22Rv1 (cell line): ENCODE measurements at regions not wholly inside any gene's neighbourhood (a gene's known extent, or its start where the extent isn't known, plus 50 kb on each side); places are given as distances from the start of the nearest gene placed in this dataset.
"Not testable (repeated sequence)": the region's sequence is repeated elsewhere in the genome, so short reads cannot be mapped to it uniquely, and the experiment has no call there.

ENCODE experiments used
- H3K27ac ChIP-seq: fragments of 450-650 bp; 2 replicates; pipeline ENCODE4 v1.5.1; 2017
- ZFX ChIP-seq: fragments of 450-650 bp; IDR thresholded peaks from 2 replicates; pipeline ENCODE4 v1.6.1; 2017; ENCODE audit warnings: antibody characterized with exemption, borderline replicate concordance
- TF ChIP-seq, protein P1 (sequence below): fragments of 450-650 bp; IDR thresholded peaks from 2 replicates; pipeline ENCODE4 v1.5.1; 2017; ENCODE audit warnings: mild to moderate bottlenecking

DNA sequence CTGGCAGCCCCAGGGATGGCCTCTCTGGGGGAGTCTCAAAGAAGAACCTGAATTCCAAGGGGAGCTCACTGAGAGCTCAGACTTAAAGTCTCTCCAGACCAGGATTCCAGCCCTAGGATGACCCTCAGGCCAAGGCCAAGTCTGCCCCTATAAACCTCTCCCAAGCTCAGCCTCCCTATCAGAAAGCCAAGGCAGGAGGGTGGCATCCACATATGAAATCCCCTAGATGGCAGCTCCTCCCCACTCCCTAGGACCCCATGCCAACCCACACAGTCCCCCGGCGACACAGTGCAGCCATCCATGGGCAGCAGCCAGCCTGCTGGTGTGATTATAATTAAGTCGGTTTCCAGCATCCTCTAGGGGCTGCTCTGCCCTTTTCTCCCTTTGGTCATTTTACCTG, 269.9 kb downstream of the CDK5RAP2 start:
- H3K27ac ChIP-seq = no peak overlapping the region
- TF ChIP-seq, protein P1, sequence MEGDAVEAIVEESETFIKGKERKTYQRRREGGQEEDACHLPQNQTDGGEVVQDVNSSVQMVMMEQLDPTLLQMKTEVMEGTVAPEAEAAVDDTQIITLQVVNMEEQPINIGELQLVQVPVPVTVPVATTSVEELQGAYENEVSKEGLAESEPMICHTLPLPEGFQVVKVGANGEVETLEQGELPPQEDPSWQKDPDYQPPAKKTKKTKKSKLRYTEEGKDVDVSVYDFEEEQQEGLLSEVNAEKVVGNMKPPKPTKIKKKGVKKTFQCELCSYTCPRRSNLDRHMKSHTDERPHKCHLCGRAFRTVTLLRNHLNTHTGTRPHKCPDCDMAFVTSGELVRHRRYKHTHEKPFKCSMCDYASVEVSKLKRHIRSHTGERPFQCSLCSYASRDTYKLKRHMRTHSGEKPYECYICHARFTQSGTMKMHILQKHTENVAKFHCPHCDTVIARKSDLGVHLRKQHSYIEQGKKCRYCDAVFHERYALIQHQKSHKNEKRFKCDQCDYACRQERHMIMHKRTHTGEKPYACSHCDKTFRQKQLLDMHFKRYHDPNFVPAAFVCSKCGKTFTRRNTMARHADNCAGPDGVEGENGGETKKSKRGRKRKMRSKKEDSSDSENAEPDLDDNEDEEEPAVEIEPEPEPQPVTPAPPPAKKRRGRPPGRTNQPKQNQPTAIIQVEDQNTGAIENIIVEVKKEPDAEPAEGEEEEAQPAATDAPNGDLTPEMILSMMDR = no peak
- TF ChIP-seq ZFX = no peak

DNA sequence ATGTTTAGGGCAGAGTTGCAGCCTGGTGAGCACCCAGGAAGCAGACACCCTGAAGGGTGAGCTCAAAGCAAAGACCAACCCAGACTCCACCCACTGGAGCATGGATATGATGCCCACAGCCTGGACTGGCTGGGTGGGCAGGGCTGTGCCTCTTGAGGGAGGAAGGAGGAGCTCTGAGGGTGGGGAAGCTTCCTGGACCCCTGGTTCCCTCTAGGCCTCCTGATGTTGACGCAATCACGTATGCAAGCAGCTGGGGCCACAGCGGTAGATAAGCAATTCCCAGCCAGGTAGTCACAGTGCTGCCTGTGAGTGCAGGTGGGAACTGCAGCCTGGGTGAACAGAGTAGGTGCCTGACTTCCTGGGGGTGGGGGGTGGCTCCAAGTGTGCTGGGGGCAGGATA, 271.5 kb downstream of the CDK5RAP2 start:
- TF ChIP-seq, protein P1 = no peak
- no peak for TF ChIP-seq ZFX
- H3K27ac ChIP-seq = no peak overlapping the region

GRCh38 chr9:120307599-120307998, 272.4 kb downstream of the CDK5RAP2 start:
- TF ChIP-seq, protein P1 = no peak
- H3K27ac ChIP-seq = no peak overlapping the region

GRCh38 chr9:120306561-120306960, 273.4 kb downstream of the CDK5RAP2 start:
- TF ChIP-seq, protein P1 = no peak
- no peak for TF ChIP-seq ZFX
- no peak overlapping the region for H3K27ac ChIP-seq

- no peak overlapping the region for H3K27ac ChIP-seq
- TF ChIP-seq, protein P1 = no peak
- TF ChIP-seq ZFX = no peak
Observed at GRCh38 chr9:120306088-120306487, 273.9 kb downstream of the CDK5RAP2 start.

DNA sequence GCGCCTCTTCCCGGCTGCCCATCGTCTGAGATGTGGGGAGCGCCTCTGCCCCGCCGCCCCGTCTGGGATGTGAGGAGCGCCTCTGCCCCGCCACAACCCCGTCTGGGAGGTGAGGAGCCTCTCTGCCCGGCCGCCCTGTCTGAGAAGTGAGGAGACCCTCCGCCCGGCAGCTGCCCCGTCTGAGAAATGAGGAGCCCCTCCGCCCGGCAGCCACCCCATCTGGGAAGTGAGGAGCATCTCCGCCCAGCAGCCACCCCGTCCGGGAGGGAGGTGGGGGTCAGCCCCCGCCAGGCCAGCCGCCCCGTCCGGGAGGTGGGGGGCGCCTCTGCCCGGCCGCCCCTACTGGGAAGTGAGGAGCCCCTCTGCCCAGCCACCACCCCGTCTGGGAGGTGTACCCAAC, 275.1 kb downstream of the CDK5RAP2 start:
- H3K27ac ChIP-seq = not testable (repeated sequence)

GRCh38 chr9:120303519-120303918, 276.4 kb downstream of the CDK5RAP2 start:
- H3K27ac ChIP-seq = no peak overlapping the region

DNA sequence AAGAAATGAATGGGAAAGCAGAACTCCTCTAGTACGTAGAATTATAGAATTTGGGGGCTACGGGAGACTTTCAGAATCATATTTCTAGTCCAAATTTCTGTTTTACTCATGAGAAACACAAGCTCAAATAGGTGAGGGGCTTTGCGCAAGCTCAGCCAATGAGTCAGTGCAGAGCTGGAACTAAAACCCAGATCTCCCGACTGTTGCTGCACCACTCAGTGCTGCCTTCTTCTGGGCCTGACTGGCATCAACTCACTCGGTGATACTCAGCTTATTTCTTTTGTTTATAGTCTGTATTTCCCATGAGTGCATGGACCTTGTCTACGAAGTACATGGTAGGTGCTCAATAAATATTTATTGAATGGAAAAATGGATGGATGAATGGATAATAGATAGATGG, 280.2 kb downstream of the CDK5RAP2 start:
- H3K27ac ChIP-seq = no peak overlapping the region
- TF ChIP-seq, protein P1 = peak; percentile 12; the same call in 1 of the 2 replicates
- TF ChIP-seq ZFX = no peak

More at GRCh38 chr9:120303519-120303918, 276.4 kb downstream of the CDK5RAP2 start:
- TF ChIP-seq, protein P1 = no peak
- no peak for TF ChIP-seq ZFX
